Osteoblast (primary cell): ENCODE measurements at regions not wholly inside any gene's neighbourhood (a gene's known extent, or its start where the extent isn't known, plus 50 kb on each side); places are given as distances from the start of the nearest gene placed in this dataset.

Experiments
- DNase-seq: peaks from one replicate; pipeline ENCODE4 v3.0.0; 2011; ENCODE audit warnings: low spot score, mixed read lengths; ENCODE audit not compliant: insufficient read length; ENCODE audit errors: missing footprints
- H2AFZ ChIP-seq: 2 replicates; pipeline ENCODE4 v1.6.0; 2011; ENCODE audit warnings: mild to moderate bottlenecking, low read length
- H3K27ac ChIP-seq: 2 replicates; pipeline ENCODE4 v1.5.1; 2011; ENCODE audit warnings: mild to moderate bottlenecking, low read depth, low read length, moderate library complexity
- H3K27me3 ChIP-seq: 2 replicates; pipeline ENCODE4 v1.6.0; 2012; ENCODE audit warnings: mild to moderate bottlenecking, control low read depth, inconsistent platforms, low read length, moderate library complexity; ENCODE audit not compliant: insufficient read depth
- H3K36me3 ChIP-seq: 2 replicates; pipeline ENCODE4 v1.5.1; 2011; ENCODE audit warnings: mild to moderate bottlenecking, low read length, control low read depth, moderate library complexity; ENCODE audit not compliant: insufficient read depth
- H3K4me1 ChIP-seq: 2 replicates; pipeline ENCODE4 v1.5.1; 2011; ENCODE audit warnings: mild to moderate bottlenecking, low read length, control low read depth, moderate library complexity; ENCODE audit not compliant: insufficient read depth
- H3K4me2 ChIP-seq: 2 replicates; pipeline ENCODE4 v1.6.0; 2011; ENCODE audit warnings: mild to moderate bottlenecking, low read length; ENCODE audit not compliant: insufficient read depth
- H3K4me3 ChIP-seq: fragments of 200-600 bp; sonication (generic); 3 replicates; pipeline ENCODE4 v1.5.1; 2012; ENCODE audit warnings: mild to moderate bottlenecking, low read length, inconsistent platforms; ENCODE audit not compliant: insufficient read depth
- H3K79me2 ChIP-seq: 2 replicates; pipeline ENCODE4 v1.6.0; 2012; ENCODE audit warnings: mild to moderate bottlenecking, low read length, control low read depth, inconsistent platforms; ENCODE audit not compliant: insufficient read depth
- H3K9me3 ChIP-seq: 2 replicates; pipeline ENCODE4 v1.5.1; 2011; ENCODE audit warnings: low read depth, low read length, control low read depth
- H4K20me1 ChIP-seq: 2 replicates; pipeline ENCODE4 v1.6.0; 2012; ENCODE audit warnings: mild to moderate bottlenecking, low read length, control low read depth; ENCODE audit not compliant: insufficient read depth
- CTCF ChIP-seq: IDR thresholded peaks from 2 replicates; pipeline ENCODE4 v1.5.1; 2011; ENCODE audit warnings: mild to moderate bottlenecking, low read depth, low read length, moderate library complexity; ENCODE audit errors: extremely low read depth

GRCh38 chr2:147553775-147554271 is 291.0 kb upstream of the ACVR2A start:
- Histone ChIP-seq H3K9me3 (no peaks in the 10 kb centered on the region), H2AFZ (no peak overlapping the region), H3K4me3 (no peak overlapping the region), H3K36me3 (no peaks in the 10 kb centered on the region), H4K20me1 (no peaks in the 10 kb centered on the region), H3K4me1 (no peaks in the 10 kb centered on the region), H3K27ac (no peak overlapping the region), H3K79me2 (no peaks in the 10 kb centered on the region), H3K27me3 (no peaks in the 10 kb centered on the region), H3K4me2 (no peak overlapping the region)
- TF ChIP-seq CTCF = no peak
- no peak for DNase-seq

GRCh38 chr2:147550995-147551731 is 293.7 kb upstream of the ACVR2A start:
- no peaks in the 10 kb centered on the region for H4K20me1 ChIP-seq
- TF ChIP-seq CTCF = no peak
- no peaks in the 10 kb centered on the region for H3K36me3 ChIP-seq
- no peak overlapping the region for H2AFZ ChIP-seq
- H3K4me3 ChIP-seq = no peak overlapping the region
- peaks cover 3% of the 10 kb centered on the region for H3K9me3 ChIP-seq
- H3K27me3 ChIP-seq = no peaks in the 10 kb centered on the region
- H3K4me2 ChIP-seq = no peak overlapping the region
- no peak overlapping the region for H3K27ac ChIP-seq
- DNase-seq = no peak
- no peaks in the 10 kb centered on the region for H3K79me2 ChIP-seq
- no peaks in the 10 kb centered on the region for H3K4me1 ChIP-seq

- Histone ChIP-seq H2AFZ (no peak overlapping the region), H3K4me1 (no peaks in the 10 kb centered on the region), H3K4me2 (no peak overlapping the region), H4K20me1 (no peaks in the 10 kb centered on the region), H3K4me3 (no peak overlapping the region), H3K27me3 (no peaks in the 10 kb centered on the region), H3K36me3 (no peaks in the 10 kb centered on the region), H3K79me2 (no peaks in the 10 kb centered on the region), H3K27ac (no peak overlapping the region), H3K9me3 (peaks cover 3% of the 10 kb centered on the region)
- TF ChIP-seq CTCF = no peak
- DNase-seq = no peak
Measured at GRCh38 chr2:147549054-147549453, 295.8 kb upstream of the ACVR2A start.

- Histone ChIP-seq H3K27ac (no peak overlapping the region), H3K4me1 (no peaks in the 10 kb centered on the region), H3K4me3 (no peak overlapping the region), H3K27me3 (no peaks in the 10 kb centered on the region), H3K4me2 (no peak overlapping the region), H2AFZ (no peak overlapping the region), H3K79me2 (no peaks in the 10 kb centered on the region), H3K9me3 (peaks cover 3% of the 10 kb centered on the region), H4K20me1 (no peaks in the 10 kb centered on the region), H3K36me3 (no peaks in the 10 kb centered on the region)
- TF ChIP-seq CTCF = no peak
- DNase-seq = no peak
Measured at GRCh38 chr2:147548451-147548850, 296.4 kb upstream of the ACVR2A start.
